Keratinocyte (primary cell): ENCODE measurements at regions not wholly inside any gene's neighbourhood (a gene's known extent, or its start where the extent isn't known, plus 50 kb on each side); places are given as distances from the start of the nearest gene placed in this dataset.

Source experiments
- EZH2 ChIP-seq: IDR thresholded peaks from one replicate; pipeline ENCODE4 v1.6.1; 2012; ENCODE audit warnings: inconsistent platforms, mild to moderate bottlenecking, low read length, moderate library complexity
- TF ChIP-seq, protein P1 (sequence below), 3 experiments: IDR thresholded peaks in 1 of 3; conservative IDR thresholded peaks in 1 of 3; optimal IDR thresholded peaks in 1 of 3; 2 replicates in 2 of 3; 3 replicates in 1 of 3; pipeline versions ENCODE3 to v1.5.1; 2011; ENCODE audit warnings: low read length in 3 of 3, mild to moderate bottlenecking in 3 of 3, moderate library complexity in 2 of 3, control low read depth in 1 of 3, inconsistent platforms in 1 of 3; ENCODE audit not compliant: insufficient read depth in 2 of 3; ENCODE audit errors: extremely low read depth in 1 of 3

DNA sequence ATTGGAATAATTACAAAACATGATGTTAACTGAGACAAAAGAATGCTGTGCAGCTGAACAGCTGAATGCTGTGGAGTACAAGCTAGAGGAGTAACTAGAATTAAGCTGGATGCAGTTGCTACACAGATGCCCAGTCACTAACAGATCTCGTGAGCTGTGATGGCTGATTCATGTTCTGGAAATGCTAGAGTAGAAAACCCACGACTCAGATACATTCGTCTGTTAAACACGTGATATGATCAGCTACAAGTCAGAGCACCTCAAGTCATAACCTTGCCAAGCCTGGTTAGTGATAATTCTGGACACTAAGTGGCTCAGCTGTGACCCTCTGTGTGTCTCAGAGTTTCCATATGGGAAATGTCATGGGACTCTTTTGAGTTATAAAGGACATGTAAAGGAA is 89.7 kb upstream of the ESRRG start:
- TF ChIP-seq, protein P1, sequence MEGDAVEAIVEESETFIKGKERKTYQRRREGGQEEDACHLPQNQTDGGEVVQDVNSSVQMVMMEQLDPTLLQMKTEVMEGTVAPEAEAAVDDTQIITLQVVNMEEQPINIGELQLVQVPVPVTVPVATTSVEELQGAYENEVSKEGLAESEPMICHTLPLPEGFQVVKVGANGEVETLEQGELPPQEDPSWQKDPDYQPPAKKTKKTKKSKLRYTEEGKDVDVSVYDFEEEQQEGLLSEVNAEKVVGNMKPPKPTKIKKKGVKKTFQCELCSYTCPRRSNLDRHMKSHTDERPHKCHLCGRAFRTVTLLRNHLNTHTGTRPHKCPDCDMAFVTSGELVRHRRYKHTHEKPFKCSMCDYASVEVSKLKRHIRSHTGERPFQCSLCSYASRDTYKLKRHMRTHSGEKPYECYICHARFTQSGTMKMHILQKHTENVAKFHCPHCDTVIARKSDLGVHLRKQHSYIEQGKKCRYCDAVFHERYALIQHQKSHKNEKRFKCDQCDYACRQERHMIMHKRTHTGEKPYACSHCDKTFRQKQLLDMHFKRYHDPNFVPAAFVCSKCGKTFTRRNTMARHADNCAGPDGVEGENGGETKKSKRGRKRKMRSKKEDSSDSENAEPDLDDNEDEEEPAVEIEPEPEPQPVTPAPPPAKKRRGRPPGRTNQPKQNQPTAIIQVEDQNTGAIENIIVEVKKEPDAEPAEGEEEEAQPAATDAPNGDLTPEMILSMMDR (optimal IDR thresholded peaks at IDR 0.05 in 1 of 3, IDR thresholded peaks at IDR 0.05 in 1 of 3, conservative IDR thresholded peaks at IDR 0.05 in 1 of 3; ENCODE audit: extremely low read depth in 1 of 3, insufficient read depth in 2 of 3, low read length in 3 of 3), result no peak
- TF ChIP-seq EZH2, result no peak
